ENCODE measurements at regions not wholly inside any gene's neighbourhood (a gene's known extent, or its start where the extent isn't known, plus 50 kb on each side); places are given as distances from the start of the nearest gene placed in this dataset.
"Not testable (repeated sequence)": the region's sequence is repeated elsewhere in the genome, so short reads cannot be mapped to it uniquely, and the experiment has no call there.

DNA sequence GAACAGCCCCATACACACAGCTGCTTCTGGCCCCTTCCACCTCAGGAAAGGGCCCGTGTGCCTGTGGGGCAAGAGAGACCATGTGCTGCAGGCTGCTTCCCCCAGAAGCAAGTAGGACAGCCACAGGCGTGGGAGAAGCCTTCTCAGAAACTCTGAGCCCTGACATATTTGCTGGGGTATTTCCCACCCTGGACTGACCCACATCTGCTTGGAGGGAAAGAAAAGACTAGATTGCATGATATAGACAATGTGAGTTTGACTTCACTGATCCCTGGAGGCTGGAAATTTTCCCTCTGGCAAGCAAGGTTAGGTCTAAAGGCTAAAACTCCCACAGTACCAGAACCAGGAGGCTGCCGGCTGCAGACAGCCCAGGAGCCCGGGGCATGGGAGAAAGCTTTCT is 213.3 kb upstream of the SSTR4 start:
- DNase-seq: no peak

DNA sequence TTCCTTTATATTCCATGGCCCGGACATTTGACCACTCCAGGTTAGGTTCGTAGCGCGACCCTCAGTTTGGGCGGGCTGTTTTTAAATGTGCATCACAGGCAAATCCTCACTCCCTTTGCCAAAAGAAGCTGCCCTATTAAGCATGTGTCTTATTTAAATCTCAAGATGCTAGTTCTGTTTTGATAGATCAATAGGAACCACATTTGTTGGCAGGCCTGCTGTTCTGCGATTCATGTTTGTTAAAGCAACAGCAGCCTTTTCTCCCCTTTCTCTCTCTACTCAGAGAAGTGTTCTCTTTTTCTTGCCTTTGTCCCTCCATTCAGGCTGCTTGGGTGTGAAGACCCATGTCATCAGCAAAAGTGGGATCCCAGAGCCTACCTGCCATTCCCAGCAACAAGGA is 212.0 kb upstream of the SSTR4 start:
- DNase-seq: no peak

DNA sequence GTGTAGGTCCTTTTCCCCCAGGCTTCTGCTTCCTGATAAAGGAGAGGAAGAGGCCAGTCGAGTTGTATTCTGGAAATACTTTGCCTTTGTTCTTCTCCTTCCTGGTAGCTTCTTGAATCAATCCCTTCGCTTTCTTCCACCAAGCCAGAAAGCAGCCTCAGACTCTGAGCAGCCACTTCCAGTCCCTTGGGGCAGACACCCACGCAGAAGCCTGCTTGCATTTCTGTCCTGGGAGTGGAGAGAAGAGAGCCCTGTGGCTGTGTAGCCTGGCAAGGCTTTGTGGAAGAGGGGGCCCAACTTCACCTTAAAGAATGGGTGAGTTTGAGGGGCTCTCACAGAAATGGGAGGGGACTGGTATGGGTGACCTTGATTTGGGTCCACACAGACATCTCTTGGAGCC is 211.0 kb upstream of the SSTR4 start:
- DNase-seq: no peak

DNA sequence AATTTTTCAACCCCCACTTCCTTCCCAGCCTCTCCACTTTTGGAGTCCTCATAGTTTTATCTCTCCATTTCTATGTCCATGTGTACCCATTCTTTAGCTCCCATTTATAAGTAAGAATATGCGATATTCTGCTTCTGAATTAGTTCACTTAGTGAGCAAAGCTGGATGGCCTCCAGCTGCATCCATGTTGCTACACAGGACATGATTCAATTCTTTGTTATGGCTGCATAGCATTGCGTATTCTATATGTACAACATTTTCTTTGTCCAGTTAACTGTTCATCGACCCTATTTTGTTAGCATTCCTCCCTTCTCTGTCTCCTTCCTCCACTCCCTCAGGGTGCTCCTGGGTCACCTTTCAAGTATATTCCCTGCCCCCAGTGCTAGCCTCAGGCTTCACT is 210.0 kb upstream of the SSTR4 start:
- DNase-seq: no peak

DNA sequence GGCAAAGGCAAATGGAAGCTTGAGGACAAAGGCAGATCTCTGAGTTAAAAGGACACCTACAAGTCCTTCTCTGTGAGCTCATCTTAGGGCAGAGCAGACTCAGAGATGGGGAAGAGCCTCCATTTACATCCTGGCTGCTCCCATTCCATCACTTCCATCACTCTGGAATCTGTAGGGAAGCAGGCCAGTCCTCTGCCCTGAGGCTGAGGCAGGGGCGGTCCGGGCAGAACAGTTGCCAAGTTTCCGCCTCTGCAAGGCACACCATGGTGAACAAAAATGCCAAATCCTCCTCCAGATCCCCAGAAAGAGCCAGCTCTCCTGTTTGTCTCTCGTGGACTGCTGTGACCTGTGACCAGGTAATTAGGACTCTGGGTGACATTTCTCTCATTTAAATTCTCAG is 209.6 kb upstream of the SSTR4 start:
- no peak for DNase-seq

DNA sequence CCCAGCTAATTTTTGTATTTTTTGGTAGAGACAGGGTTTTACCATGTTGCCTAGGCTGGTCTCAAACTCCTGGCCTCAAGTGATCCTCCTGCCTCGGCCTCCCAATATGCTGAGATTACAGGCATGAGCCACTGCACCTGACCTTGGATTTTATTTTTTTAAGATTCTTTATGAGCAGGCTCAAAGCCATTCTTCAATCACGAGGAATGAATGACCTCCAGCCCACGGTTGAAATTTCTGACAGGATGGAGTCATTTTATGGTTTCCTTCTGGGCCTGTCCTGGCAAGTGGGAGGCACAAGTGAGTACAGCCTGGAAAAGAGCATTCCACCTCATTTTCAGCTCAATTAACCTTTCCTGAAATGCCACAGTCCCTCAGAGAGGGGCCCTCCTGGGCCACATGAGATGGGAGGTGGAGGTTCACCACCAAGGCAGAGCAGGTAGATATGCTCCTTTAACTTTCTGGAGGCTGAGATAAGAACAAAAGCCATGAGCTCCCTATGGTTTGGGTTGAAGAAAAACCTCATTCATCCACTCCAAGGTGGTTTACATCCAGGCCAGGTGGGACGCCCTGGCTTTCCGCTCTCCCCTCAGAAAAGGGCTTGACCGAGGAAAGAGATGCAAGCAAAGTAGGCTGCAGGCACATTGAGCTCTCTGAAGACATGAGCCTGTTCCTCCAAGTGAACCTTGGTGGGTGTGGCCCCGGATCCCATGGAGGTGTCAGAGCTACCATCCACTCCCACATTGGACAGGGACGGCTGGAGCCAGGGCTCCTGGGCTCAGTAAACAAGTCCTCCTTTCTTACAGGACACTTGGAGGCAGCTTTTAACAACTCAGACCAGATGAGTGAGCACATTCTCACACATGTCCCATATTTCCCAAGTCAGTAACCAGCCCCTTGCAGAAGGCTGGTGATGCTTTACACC is 208.5 kb upstream of the SSTR4 start:
- DNase-seq: no peak

DNA sequence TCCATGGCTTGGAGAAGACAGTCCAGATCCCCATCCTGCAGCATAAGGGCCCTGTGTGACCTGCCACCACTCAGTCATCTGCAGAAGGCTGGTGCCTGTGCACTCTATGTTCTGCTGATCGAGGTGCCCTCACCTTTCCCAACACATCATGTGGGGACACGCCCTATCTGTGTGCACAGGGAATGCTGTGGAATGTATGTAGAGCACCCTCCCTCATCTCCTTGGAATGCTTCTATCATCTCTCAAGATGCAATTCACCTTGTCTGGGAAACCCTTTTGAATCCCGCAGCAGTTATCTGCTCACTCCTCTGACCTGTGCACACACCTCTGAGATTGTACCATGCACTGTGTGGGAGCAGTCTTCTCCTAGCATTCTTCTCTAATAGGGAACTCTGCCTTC is 207.2 kb upstream of the SSTR4 start:
- DNase-seq: no peak

DNA sequence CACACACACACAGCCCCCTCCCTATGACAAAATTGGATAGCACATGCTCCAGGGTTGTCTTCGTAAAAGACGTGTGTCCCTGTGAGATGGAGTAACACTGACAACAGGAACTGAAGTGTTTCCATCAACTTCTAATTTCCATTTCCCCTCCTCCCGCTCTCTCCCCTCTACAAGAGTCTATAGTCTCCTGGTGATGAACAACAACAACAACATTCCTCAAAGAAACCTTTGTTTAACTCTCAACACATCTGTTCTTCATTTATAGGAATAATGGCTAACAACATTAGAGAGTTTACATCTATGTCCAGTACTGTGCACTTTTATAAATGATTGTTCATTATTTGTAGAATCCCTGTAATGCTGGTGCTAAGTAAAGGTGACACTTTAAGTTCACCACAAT is 205.8 kb upstream of the SSTR4 start:
- DNase-seq: no peak

DNA sequence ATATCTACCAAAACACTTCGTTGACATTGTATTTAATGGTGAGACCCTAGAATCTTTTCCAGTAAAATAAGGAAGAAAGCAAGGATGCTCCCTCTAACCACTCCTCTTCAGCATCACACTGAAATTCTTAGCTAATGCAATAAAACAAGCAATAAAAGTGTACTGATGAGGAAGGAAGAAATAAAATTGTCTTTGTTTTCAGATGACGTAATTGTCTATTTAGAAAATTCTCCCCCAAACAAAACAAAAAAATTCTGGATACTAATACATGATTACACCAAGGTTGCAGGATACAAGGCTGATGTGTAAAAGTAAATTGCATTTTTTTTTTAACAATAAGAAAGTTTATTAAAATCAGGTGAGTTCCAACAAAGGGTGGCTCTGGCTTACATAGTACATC is 205.0 kb upstream of the SSTR4 start:
- no peak for DNase-seq

DNA sequence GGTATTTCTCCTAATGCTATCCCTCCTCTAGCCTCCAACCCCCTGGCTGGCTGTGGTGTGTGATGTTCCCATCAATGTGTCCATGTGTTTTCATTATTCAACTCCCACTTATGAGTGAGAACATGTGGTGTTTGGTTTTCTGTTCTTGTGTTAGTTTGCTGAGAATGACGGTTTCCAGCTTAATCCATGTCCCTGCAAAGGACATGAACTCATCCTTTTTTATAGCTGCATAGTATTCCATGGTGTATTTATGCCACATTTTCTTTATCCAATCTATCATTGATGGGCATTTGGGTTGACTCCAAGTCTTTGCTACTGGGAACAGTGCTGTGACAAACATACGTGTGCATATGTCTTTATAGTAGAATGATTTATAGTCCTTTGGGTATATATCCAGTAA is 204.4 kb upstream of the SSTR4 start:
- not testable (repeated sequence) for DNase-seq

DNA sequence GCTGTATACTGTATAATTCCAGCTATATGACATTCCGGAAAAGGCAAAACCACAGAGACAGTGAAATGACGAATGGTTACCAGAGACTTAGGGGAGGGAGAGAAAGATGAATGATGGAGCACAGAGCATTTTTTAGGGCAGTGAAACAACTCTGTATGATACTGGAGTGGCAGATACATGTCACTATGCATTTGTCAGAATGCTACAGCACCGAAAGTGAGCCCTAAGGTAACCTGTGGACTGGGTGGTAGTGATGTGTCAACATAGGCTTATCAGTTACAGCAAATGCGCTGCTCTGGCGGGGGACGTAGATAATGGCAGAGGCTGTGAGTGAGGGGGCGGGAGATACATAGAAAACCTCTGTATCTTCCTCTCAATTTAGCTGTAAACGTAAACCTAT is 201.3 kb upstream of the SSTR4 start:
- DNase-seq: no peak

DNA sequence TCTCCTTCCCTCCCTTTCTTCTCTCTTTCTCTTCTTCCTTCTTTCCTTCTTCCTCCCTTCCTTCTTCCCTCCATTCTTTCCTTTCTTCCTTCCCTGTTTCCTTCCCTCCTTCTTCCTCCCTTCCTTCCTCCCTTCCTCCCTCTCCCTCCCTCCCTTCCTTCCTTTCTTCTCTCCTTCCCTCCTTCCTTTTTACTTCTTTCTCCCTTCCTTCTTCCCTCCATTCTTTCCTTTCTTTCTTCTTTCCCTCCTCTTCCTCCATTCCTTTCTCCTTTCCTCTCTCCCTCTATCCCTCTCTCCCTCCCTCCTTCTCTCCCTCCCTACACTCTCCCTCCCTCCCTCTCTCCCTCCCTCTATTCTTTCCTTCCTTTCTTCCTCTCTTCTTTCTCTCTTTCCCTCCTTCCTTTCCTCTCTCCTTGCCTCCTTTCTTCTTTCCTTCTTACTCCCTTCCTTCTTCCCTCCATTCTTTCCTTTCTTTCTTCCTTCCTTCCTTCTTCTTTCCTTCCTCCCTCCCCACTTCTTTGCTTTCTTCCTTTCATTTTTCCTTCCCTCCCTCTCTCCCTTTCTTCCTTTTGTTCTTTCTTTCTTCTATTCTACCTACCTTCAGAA is 200.4 kb upstream of the SSTR4 start:
- DNase-seq: no peak

DNA sequence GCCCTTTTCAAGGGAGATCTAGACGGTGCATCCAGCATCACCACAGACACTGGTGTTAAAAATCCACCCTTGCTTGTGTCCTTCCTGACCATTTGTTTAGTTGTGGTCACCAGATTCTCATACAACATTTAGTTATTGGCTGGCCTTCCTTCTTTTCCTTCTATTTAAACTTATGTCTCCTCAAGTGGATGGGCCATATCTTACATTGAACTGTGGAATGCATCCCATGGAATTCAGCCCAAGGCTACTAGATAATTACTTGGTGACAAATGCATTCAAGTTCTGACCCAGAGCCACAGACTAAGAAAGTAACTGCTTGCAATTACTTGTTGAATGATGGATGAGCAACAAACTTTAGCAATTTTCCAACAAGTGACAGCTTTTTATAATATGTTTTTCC is 198.9 kb upstream of the SSTR4 start:
- no peak for DNase-seq

DNA sequence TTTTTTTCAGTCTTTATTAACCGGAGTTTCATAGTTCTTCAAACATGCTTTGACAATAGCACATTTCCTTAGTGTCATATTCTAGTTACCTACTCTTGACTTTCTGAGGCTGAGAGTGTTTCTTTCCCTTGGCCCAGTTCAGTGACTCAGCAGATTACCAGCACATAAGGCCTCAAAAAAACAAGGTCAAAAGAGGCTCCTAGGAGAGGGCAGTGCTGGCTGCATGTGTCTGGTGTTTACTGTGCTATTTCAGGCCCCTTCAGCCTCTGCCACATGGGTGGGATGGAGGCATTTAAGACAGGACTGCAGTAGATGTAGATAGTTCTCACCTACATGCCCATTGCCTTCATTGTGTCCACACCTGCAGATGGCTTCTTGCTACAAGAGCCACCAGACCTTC is 198.2 kb upstream of the SSTR4 start:
- DNase-seq: no peak

DNA sequence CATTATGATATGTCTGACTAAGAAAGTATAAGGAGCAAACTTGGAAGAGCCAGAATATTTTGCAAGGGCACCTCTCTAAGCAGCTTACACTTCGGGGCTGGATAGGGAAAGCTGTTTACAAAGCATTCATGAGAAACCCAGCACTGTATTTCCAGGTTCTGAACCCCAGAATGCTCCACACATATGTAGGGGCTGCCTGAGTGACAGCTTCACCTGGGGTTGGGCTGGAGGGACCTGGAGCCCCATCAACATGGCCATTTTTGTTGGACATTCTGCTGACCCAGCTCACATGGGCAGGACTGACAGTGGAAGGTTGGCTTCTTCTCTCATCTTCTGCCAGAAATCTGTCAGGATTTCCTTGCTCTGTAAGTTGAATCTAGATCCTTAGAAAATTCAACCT is 197.1 kb upstream of the SSTR4 start:
- DNase-seq: no peak

DNA sequence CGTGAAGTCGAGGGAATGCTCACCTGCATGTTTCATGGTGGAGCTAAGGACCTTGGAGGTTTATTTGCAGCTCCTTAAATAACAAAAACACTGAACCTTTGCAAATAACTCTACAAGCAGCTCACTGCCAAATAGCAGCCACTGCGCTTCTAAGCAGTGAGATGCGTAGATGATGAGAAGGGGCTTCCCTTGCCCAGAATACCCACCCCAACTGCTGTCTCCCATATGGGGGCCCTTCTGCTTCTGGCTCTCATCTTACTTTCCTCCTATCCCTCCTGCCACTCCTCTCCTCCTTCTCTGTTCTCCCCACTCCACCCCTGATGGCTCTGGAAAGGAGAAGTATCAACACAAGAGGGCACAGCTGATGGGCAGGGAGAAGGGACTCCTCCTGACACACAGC is 193.3 kb upstream of the SSTR4 start:
- no peak for DNase-seq

DNA sequence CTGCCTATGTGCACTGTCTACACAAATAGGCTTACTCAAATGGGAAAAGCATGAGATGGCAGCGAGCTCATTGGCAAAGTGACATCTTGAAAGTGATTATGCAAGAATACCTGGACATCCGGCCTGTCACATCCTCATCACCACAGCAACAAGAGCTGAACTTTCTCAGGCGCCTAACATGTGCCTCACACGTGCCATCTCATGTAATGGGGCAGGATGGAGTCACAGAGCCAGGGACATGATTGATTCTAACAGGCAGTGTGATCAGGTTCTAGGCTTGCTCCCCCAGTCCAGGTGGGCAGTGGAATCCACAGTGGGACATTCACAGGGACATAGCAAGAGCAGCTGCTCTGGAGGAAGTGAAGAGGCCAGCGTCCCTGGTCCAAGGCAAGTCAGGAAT is 192.3 kb upstream of the SSTR4 start:
- no peak for DNase-seq

DNA sequence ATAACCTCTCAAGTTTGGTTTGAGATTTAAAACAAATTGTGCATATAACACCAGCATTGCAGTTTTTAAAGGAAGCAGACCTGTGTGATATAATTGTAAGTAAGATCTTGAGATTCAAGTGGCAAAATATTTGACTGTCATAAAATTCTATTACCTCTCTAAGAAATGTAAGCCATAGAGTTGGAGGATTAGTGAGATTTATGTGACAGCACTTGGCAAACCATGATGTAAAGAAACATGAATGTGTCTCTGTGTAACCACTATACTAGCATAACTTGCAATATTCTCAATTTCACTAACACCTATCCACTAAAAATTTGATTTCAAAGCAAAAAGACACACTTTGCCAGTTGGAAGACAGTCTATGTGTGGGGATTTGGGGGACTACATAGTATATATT is 190.2 kb upstream of the SSTR4 start:
- no peak for DNase-seq

DNA sequence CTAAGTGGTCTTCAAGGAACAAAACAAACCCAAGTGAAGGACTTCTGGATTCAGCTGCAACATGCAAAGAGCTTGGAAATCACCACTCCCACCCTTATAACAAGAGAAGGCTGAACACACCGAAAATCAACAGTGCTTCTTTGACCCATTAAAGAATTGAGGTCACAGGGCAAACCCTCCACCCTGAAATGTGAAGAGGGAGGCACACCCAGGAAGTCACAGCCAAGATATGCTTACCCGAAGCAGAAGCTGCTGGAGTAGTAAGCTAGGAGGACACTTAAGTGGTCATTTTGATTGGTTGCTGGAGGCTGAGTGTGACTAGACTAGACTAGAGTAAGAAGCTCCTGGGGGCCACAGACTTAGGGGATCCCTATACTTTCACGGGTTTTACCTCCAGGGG is 188.2 kb upstream of the SSTR4 start:
- DNase-seq: no peak

DNA sequence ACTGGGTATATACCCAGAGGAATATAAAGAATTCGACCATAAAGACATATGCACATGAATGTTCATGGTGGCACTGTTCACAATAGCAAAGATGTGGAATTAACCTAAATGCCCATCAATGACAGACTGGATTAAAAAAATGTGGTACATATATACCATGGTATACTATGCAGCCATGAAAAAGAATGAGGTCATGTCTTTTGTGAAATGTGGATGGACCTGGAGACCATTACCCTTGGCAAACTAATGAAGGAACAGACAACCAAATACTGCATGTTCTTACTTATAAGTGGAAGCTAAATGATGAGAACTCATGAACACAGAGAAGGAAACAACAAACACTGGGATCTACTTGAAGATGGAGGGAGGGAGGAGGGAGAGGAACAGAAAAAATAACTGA is 186.7 kb upstream of the SSTR4 start:
- no peak for DNase-seq

DNA sequence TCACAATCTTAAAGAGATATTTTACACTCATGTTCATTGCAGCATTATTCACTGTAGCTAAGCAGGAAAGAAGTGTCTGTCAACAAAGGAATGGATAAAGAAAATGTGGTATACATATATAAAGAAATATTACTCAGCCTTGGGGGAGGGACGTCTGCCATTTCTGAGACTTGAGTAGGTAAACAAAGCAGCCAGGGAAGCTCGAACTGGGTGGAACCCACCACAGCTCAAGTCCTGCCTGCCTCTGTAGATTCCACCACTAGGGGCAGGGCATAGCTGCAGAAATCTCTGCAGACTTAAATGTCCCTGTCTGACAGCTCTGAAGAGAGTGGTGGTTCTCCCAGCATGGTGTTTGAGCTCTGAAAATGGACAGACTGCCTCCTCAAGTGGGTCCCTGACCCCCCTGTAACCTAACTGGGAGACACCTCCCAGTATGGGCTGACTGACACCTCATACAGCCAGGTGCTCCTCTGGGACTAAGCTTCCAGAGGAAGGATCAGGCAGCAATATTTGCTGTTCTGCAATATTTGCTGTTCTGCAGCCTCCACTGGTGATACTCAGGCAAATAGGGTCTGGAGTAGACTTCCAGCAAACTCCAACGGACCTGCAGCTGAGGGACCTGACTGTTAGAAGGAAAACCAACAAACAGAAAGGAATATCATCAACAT is 183.3 kb upstream of the SSTR4 start:
- not testable (repeated sequence) for DNase-seq

DNA sequence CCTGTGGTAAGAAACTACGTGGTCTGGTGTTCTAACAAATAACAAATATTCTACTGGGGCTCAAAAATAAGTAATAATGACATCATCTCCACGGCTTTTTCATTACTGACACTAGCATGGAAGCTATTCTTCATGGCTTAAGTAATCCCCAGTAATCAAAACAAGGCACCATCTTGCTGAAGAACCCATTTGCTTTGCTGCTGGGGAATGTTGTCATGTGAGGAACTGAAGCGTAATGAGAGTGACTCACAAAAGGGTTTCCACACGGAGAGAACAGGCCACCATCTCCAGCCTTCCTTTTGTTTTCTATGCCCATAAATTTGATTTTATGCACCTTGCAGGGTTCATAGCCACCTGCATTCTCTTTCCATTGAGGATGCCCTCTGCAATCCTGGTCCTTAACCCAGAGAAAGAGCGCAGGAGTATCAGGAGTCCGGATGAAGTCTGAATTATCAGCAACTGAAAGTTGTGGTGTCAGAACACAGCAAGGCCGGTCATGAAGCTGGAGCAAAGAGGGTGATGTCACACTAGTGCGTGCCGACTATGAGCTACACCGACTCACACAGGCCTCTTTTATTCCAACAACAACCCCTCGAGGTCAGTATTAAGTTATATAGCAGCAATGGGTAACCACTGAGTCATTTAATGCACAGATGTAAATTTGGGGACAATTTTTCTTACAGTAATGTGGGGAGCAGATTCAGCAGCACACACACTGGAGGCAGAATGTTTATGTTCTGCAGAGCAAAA is 173.7 kb upstream of the SSTR4 start:
- DNase-seq: no peak

DNA sequence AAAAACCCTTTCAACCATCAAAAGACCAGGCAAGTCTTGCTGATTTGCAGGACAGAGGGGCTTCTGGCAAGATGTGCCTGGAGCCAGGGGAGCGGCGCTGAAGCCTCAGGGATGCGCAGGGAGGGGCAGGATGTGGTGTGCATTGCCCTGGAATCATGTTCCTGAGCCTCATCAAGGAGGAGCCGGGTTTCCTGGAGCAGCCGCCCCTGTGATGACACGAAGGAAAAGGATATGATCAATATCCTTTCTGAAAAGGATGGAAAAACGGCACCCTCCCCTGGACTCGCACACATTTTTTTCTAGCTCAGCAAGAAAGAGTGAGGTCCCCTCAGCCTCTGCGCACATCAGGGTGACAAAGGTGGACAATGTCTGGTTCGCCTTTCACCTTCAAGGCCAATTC is 173.1 kb upstream of the SSTR4 start:
- DNase-seq: no peak

Measured in NCI-H1436 treated with DMSO at 0.1 percent for 48 hours (cell line).